IMR-90 (cell line): ENCODE measurements at regions not wholly inside any gene's neighbourhood (a gene's known extent, or its start where the extent isn't known, plus 50 kb on each side); places are given as distances from the start of the nearest gene placed in this dataset.

Source experiments
- ATAC-seq: fragments of 200-7000 bp; cut with Tn5 transposase; 2 replicates; pipeline ENCODE4 v1.9.1; 2020; ENCODE audit warnings: low read depth, mild to moderate bottlenecking, moderate library complexity
- BruUV-seq: library from RNA; stranded (reverse); fragments of 400-500 nt; replicated peaks from 2 replicates; lab custom pipeline; 2021; lab: Mats Ljungman, UMichigan
- CTCF ChIA-PET: fragments of 300-600 bp; formaldehyde crosslinking; extraction: SDS; loops from one replicate; lab custom pipeline; 2021; ENCODE audit warnings: antibody characterized with exemption; lab: Yijun Ruan, JAX
- POLR2A ChIA-PET: fragments of 300-600 bp; sonication (Branson Sonifier 250); formaldehyde crosslinking; loops from one replicate; lab custom pipeline; 2022; ENCODE audit warnings: antibody characterized with exemption; ENCODE audit not compliant: unreplicated experiment; lab: Charles Lee
- DNase-seq: peaks from one replicate; pipeline ENCODE4 v3.0.0; 2013
- H2AFZ ChIP-seq: replicated peaks from 2 replicates; pipeline ENCODE3; 2013; ENCODE audit warnings: low read length, mild to moderate bottlenecking; ENCODE audit not compliant: poor library complexity
- H2AK5ac ChIP-seq: 2 replicates; pipeline ENCODE4 v1.6.1; 2013; ENCODE audit warnings: low read depth, low read length, inconsistent platforms
- H2AK9ac ChIP-seq: replicated peaks from 2 replicates; pipeline ENCODE3; 2013; ENCODE audit warnings: mild to moderate bottlenecking, low read depth, low read length, moderate library complexity; ENCODE audit not compliant: poor library complexity
- H2BK120ac ChIP-seq: 2 replicates; pipeline ENCODE4 v1.6.1; 2013; ENCODE audit warnings: low read depth, low read length, inconsistent platforms
- H2BK15ac ChIP-seq: 3 replicates; pipeline ENCODE4 v1.6.1; 2013; ENCODE audit warnings: low read depth, low read length, inconsistent platforms
- H2BK20ac ChIP-seq: 2 replicates; pipeline ENCODE4 v1.6.1; 2013; ENCODE audit warnings: low read depth, mild to moderate bottlenecking, inconsistent platforms, low read length, moderate library complexity
- H2BK5ac ChIP-seq: 2 replicates; pipeline ENCODE4 v1.6.1; 2013; ENCODE audit warnings: mild to moderate bottlenecking, low read depth, low read length, inconsistent platforms; ENCODE audit not compliant: poor library complexity, severe bottlenecking
- H3K14ac ChIP-seq: replicated peaks from 2 replicates; pipeline ENCODE4 v1.6.1; 2013; ENCODE audit warnings: low read depth, low read length, inconsistent platforms
- H3K18ac ChIP-seq: 2 replicates; pipeline ENCODE4 v1.6.1; 2013; ENCODE audit warnings: low read depth, low read length, control low read depth
- H3K23ac ChIP-seq: 2 replicates; pipeline ENCODE4 v1.6.1; 2013; ENCODE audit warnings: low read depth, low read length, inconsistent platforms
- H3K27ac ChIP-seq: 2 replicates; pipeline ENCODE4 v1.5.1; 2013; ENCODE audit warnings: mild to moderate bottlenecking, control low read depth, low read length; ENCODE audit not compliant: insufficient read depth
- H3K27me3 ChIP-seq: 2 replicates; pipeline ENCODE4 v1.6.1; 2013; ENCODE audit warnings: low read length; ENCODE audit not compliant: control insufficient read depth, insufficient read depth
- H3K36me3 ChIP-seq: 2 replicates; pipeline ENCODE4 v1.6.1; 2013; ENCODE audit warnings: low read length, mixed read lengths; ENCODE audit not compliant: control insufficient read depth, insufficient read depth
- H3K4ac ChIP-seq: 2 replicates; pipeline ENCODE4 v1.6.1; 2013; ENCODE audit warnings: low read depth, low read length, inconsistent platforms
- H3K4me1 ChIP-seq: 2 replicates; pipeline ENCODE4 v1.6.1; 2013; ENCODE audit warnings: low read length, mixed read lengths; ENCODE audit not compliant: control insufficient read depth, insufficient read depth
- H3K4me2 ChIP-seq: 2 replicates; pipeline ENCODE4 v1.6.1; 2013; ENCODE audit warnings: low read depth, mild to moderate bottlenecking, control low read depth, low read length, moderate library complexity
- H3K4me3 ChIP-seq: 2 replicates; pipeline ENCODE4 v1.5.1; 2013; ENCODE audit warnings: low read depth, mild to moderate bottlenecking, control low read depth, low read length, moderate library complexity; ENCODE audit not compliant: insufficient read depth
- H3K56ac ChIP-seq: 2 replicates; pipeline ENCODE4 v1.6.1; 2013; ENCODE audit warnings: low read length, inconsistent platforms; ENCODE audit not compliant: insufficient read depth; ENCODE audit errors: extremely low read depth
- H3K79me1 ChIP-seq, 2 experiments: 2 replicates each; pipeline ENCODE4 v1.6.1; 2013; ENCODE audit warnings: low read length in 2 of 2, inconsistent platforms in 1 of 2, low read depth in 1 of 2
- H3K9ac ChIP-seq: 2 replicates; pipeline ENCODE4 v1.6.1; 2013; ENCODE audit warnings: low read depth, low read length, control low read depth
- H3K9me1 ChIP-seq: 2 replicates; pipeline ENCODE4 v1.6.1; 2013; ENCODE audit warnings: low read length, inconsistent platforms; ENCODE audit not compliant: insufficient read depth
- H3K9me3 ChIP-seq: 2 replicates; pipeline ENCODE4 v1.6.1; 2013; ENCODE audit warnings: low read length; ENCODE audit not compliant: control insufficient read depth, insufficient read depth
- H4K20me1 ChIP-seq: 2 replicates; pipeline ENCODE4 v1.6.1; 2013; ENCODE audit warnings: low read length, inconsistent platforms; ENCODE audit not compliant: insufficient read depth
- H4K5ac ChIP-seq: 2 replicates; pipeline ENCODE4 v1.6.1; 2013; ENCODE audit warnings: mild to moderate bottlenecking, low read depth, low read length, control low read depth
- H4K8ac ChIP-seq, 2 experiments: 2 replicates each; pipeline ENCODE4 v1.6.1; 2013; ENCODE audit warnings: low read depth in 2 of 2, low read length in 2 of 2, control low read depth in 1 of 2, inconsistent platforms in 1 of 2
- H4K91ac ChIP-seq: 2 replicates; pipeline ENCODE4 v1.6.1; 2013; ENCODE audit warnings: low read depth, low read length, inconsistent platforms; ENCODE audit not compliant: insufficient read depth
- BHLHE40 ChIP-seq: fragments of 150-350 bp; IDR thresholded peaks from 2 replicates; pipeline ENCODE4 v1.6.1; 2016; ENCODE audit warnings: mild to moderate bottlenecking, low read depth, low read length
- CEBPB ChIP-seq: IDR thresholded peaks from 2 replicates; pipeline ENCODE4 v1.6.1; 2012; ENCODE audit warnings: low read depth, low read length, improper control_type of control experiment
- CHD1 ChIP-seq: IDR thresholded peaks from 2 replicates; pipeline ENCODE4 v1.6.1; 2012; ENCODE audit warnings: low read depth, low read length, improper control_type of control experiment
- FOS ChIP-seq: fragments of 150-350 bp; IDR thresholded peaks from 2 replicates; pipeline ENCODE4 v1.6.1; 2016; ENCODE audit warnings: low read depth, low read length
- MAFK ChIP-seq: IDR thresholded peaks from 2 replicates; pipeline ENCODE4 v1.6.1; 2012; ENCODE audit warnings: low read depth, low read length, improper control_type of control experiment
- MAZ ChIP-seq: IDR thresholded peaks from 2 replicates; pipeline ENCODE4 v1.6.1; 2012; ENCODE audit warnings: low read depth, mild to moderate bottlenecking, low read length, improper control_type of control experiment, moderate library complexity, borderline replicate concordance
- MXI1 ChIP-seq: IDR thresholded peaks from 2 replicates; pipeline ENCODE4 v1.6.1; 2012; ENCODE audit warnings: low read depth, mild to moderate bottlenecking, low read length, moderate library complexity, borderline replicate concordance
- NFE2L2 ChIP-seq: fragments of 150-350 bp; IDR thresholded peaks from 2 replicates; pipeline ENCODE4 v1.6.1; 2016; ENCODE audit warnings: low read depth, mild to moderate bottlenecking, low read length
- POLR2A ChIP-seq: IDR thresholded peaks from 2 replicates; pipeline ENCODE4 v1.6.1; 2012; ENCODE audit warnings: mild to moderate bottlenecking, low read depth, low read length
- RAD21 ChIP-seq: IDR thresholded peaks from 2 replicates; pipeline ENCODE4 v1.6.1; 2012; ENCODE audit warnings: low read length, improper control_type of control experiment
- RCOR1 ChIP-seq: IDR thresholded peaks from 2 replicates; pipeline ENCODE4 v1.6.1; 2012; ENCODE audit warnings: mild to moderate bottlenecking, low read length, improper control_type of control experiment; ENCODE audit not compliant: insufficient replicate concordance
- RFX5 ChIP-seq: IDR thresholded peaks from 2 replicates; pipeline ENCODE4 v1.8.0; 2012; ENCODE audit warnings: low read depth, mild to moderate bottlenecking, low read length, moderate library complexity
- SMC3 ChIP-seq: fragments of 150-350 bp; IDR thresholded peaks from 2 replicates; pipeline ENCODE4 v1.6.1; 2016; ENCODE audit warnings: low read depth, mild to moderate bottlenecking, antibody characterized with exemption, low read length, moderate library complexity
- dilution Hi-C: fragments of 300-500 bp; cut with HindIII; formaldehyde crosslinking; loops from one replicate; pipeline ENCODE4 v1.14.3; 2018; ENCODE audit warnings: low sequenced_read_pairs; ENCODE audit not compliant: unreplicated experiment
- in situ Hi-C: fragments of 300-500 bp; cut with MboI; formaldehyde crosslinking; loops from 3 replicates; pipeline ENCODE4 v1.14.3; 2019; ENCODE audit warnings: low sequenced_read_pairs, inconsistent platforms, mixed read lengths
- intact Hi-C: fragments of 100-400 bp; cut with micrococcal nuclease; formaldehyde crosslinking; loops from 2 replicates; pipeline ENCODE4 v1.10.0; 2022
- TF ChIP-seq, protein P1 (sequence below): fragments of 150-350 bp; IDR thresholded peaks from 2 replicates; pipeline ENCODE4 v1.6.1; 2016; ENCODE audit warnings: low read depth, mild to moderate bottlenecking, low read length, moderate library complexity, borderline replicate concordance
- TF ChIP-seq, protein P2 (sequence below): fragments of 150-350 bp; IDR thresholded peaks from 2 replicates; pipeline ENCODE4 v1.6.1; 2017; ENCODE audit warnings: mild to moderate bottlenecking, antibody characterized with exemption, low read length, low read depth
- TF ChIP-seq, protein P3 (sequence below): conservative IDR thresholded peaks from 2 replicates; pipeline ENCODE4 v1.5.1; 2012; ENCODE audit warnings: mild to moderate bottlenecking, low read depth, low read length, improper control_type of control experiment

DNA sequence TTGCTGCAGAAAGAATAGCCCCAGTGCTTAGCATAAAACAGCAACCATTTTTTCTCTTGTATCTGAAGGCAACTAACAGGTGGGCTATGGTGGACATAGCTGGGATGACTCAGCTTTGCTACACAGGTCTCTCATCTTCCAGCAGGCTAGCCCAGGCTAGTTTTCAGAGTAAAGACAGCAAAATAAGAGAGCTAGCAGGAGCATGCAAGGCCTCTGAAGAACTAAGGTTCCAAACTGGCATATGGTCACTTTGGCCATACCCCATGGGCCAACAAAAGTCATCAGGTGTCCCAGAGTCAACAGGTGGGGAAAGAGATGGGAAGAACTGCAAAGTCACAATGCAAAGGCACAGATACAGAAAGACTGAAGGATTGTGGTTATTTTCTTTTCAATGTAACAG is 571.6 kb upstream of the MGMT start:
- in situ Hi-C loops (no loop called here), intact Hi-C loops (no loop called here), dilution Hi-C loops (no loop called here)
- Histone ChIP-seq H4K5ac (no peak overlapping the region), H3K56ac (no peak overlapping the region), H2BK120ac (no peak overlapping the region), H3K4me1 (no peaks in the 10 kb centered on the region), H2AK5ac (no peak overlapping the region), H4K8ac (no peak overlapping the region), H3K23ac (no peak overlapping the region), H2AK9ac (no peak overlapping the region), H3K18ac (no peak overlapping the region), H3K9me1 (no peaks in the 10 kb centered on the region), H3K4ac (no peak overlapping the region), H2BK5ac (no peak overlapping the region), H4K20me1 (no peaks in the 10 kb centered on the region), H3K36me3 (no peaks in the 10 kb centered on the region), H2BK15ac (no peak overlapping the region), H4K91ac (no peak overlapping the region), H3K79me1 (no peaks in the 10 kb centered on the region), H2BK20ac (no peak overlapping the region), H3K27ac (no peak overlapping the region), H3K9ac (no peak overlapping the region), H3K4me2 (no peak overlapping the region), H3K4me3 (no peak overlapping the region), H3K9me3 (peaks cover 22% of the 10 kb centered on the region), H3K27me3 (no peaks in the 10 kb centered on the region), H3K14ac (no peak overlapping the region), H2AFZ (no peak overlapping the region)
- no TSS peak for BruUV-seq
- TF ChIP-seq, protein P1, sequence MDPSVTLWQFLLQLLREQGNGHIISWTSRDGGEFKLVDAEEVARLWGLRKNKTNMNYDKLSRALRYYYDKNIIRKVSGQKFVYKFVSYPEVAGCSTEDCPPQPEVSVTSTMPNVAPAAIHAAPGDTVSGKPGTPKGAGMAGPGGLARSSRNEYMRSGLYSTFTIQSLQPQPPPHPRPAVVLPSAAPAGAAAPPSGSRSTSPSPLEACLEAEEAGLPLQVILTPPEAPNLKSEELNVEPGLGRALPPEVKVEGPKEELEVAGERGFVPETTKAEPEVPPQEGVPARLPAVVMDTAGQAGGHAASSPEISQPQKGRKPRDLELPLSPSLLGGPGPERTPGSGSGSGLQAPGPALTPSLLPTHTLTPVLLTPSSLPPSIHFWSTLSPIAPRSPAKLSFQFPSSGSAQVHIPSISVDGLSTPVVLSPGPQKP: no peak
- TF ChIP-seq FOS: no peak
- no peak for TF ChIP-seq RAD21
- TF ChIP-seq, protein P2, sequence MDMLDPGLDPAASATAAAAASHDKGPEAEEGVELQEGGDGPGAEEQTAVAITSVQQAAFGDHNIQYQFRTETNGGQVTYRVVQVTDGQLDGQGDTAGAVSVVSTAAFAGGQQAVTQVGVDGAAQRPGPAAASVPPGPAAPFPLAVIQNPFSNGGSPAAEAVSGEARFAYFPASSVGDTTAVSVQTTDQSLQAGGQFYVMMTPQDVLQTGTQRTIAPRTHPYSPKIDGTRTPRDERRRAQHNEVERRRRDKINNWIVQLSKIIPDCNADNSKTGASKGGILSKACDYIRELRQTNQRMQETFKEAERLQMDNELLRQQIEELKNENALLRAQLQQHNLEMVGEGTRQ: no peak
- no peak for TF ChIP-seq BHLHE40
- no peak for TF ChIP-seq NFE2L2
- TF ChIP-seq MAFK: no peak
- no peak for TF ChIP-seq POLR2A
- TF ChIP-seq CHD1: no peak
- no peak for TF ChIP-seq SMC3
- no peak for TF ChIP-seq MXI1
- TF ChIP-seq MAZ: no peak
- no peak for TF ChIP-seq RCOR1
- TF ChIP-seq RFX5: no peak
- no peak for TF ChIP-seq CEBPB
- TF ChIP-seq, protein P3, sequence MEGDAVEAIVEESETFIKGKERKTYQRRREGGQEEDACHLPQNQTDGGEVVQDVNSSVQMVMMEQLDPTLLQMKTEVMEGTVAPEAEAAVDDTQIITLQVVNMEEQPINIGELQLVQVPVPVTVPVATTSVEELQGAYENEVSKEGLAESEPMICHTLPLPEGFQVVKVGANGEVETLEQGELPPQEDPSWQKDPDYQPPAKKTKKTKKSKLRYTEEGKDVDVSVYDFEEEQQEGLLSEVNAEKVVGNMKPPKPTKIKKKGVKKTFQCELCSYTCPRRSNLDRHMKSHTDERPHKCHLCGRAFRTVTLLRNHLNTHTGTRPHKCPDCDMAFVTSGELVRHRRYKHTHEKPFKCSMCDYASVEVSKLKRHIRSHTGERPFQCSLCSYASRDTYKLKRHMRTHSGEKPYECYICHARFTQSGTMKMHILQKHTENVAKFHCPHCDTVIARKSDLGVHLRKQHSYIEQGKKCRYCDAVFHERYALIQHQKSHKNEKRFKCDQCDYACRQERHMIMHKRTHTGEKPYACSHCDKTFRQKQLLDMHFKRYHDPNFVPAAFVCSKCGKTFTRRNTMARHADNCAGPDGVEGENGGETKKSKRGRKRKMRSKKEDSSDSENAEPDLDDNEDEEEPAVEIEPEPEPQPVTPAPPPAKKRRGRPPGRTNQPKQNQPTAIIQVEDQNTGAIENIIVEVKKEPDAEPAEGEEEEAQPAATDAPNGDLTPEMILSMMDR: no peak
- POLR2A ChIA-PET: no interaction called here
- CTCF ChIA-PET: no interaction called here
- DNase-seq (no peak), ATAC-seq (no peak)
